GM21786 (cell line): ENCODE measurements at regions not wholly inside any gene's neighbourhood (a gene's known extent, or its start where the extent isn't known, plus 50 kb on each side); places are given as distances from the start of the nearest gene placed in this dataset.

Source experiments
- ATAC-seq: cut with Tn5 transposase; IDR thresholded peaks from one replicate; pipeline ENCODE4 v1.9.1; 2021; ENCODE audit not compliant: unreplicated experiment

GRCh38 chr5:72558046-72558336, 50.8 kb upstream of the ZNF366 start:
- no peak for ATAC-seq

- ATAC-seq = no peak
Measured at GRCh38 chr5:72557167-72558045, 50.2 kb upstream of the ZNF366 start.
